Fibroblast of lung (primary cell): ENCODE measurements at regions not wholly inside any gene's neighbourhood (a gene's known extent, or its start where the extent isn't known, plus 50 kb on each side); places are given as distances from the start of the nearest gene placed in this dataset.

Experiments used
- EZH2 ChIP-seq: IDR thresholded peaks from 2 replicates; pipeline ENCODE4 v1.5.1; 2012; ENCODE audit warnings: low read length, control low read depth, mild to moderate bottlenecking; ENCODE audit errors: missing control alignments
- TF ChIP-seq, protein P1 (sequence below), 2 donors: IDR thresholded peaks in 1 of 2; conservative IDR thresholded peaks in 1 of 2; 1 replicate in 1 of 2; 2 replicates in 1 of 2; pipeline ENCODE4 v1.5.1; 2011 to 2012; ENCODE audit warnings: low read length in 2 of 2, control low read depth in 1 of 2, inconsistent platforms in 1 of 2, low read depth in 1 of 2, mild to moderate bottlenecking in 1 of 2

DNA sequence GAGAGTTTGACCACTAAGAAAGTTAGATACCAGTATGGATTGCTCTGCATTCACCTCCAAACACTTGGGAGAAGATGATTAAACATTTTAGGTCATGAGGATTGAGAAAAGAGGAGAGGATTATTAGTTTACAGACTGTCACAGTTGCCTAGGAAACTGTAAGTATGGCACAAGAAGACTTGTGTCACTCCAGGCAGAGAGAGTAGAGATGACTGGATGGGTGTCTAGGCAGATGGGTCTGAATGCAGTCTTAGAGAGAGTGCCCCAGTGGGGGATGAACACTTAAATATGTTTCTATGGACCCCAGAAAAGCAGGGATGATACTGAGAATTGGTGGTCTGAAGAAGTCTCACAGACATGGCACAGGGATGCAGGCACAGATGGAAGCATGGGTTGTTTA is 477.6 kb upstream of the B3GALT2 start:
- TF ChIP-seq, protein P1, sequence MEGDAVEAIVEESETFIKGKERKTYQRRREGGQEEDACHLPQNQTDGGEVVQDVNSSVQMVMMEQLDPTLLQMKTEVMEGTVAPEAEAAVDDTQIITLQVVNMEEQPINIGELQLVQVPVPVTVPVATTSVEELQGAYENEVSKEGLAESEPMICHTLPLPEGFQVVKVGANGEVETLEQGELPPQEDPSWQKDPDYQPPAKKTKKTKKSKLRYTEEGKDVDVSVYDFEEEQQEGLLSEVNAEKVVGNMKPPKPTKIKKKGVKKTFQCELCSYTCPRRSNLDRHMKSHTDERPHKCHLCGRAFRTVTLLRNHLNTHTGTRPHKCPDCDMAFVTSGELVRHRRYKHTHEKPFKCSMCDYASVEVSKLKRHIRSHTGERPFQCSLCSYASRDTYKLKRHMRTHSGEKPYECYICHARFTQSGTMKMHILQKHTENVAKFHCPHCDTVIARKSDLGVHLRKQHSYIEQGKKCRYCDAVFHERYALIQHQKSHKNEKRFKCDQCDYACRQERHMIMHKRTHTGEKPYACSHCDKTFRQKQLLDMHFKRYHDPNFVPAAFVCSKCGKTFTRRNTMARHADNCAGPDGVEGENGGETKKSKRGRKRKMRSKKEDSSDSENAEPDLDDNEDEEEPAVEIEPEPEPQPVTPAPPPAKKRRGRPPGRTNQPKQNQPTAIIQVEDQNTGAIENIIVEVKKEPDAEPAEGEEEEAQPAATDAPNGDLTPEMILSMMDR (conservative IDR thresholded peaks at IDR 0.05 in 1 of 2, IDR thresholded peaks at IDR 0.05 in 1 of 2; ENCODE audit: low read depth in 1 of 2, low read length in 2 of 2) = no peak
- no peak for TF ChIP-seq EZH2
